NT2/D1 (cell line): ENCODE measurements at regions not wholly inside any gene's neighbourhood (a gene's known extent, or its start where the extent isn't known, plus 50 kb on each side); places are given as distances from the start of the nearest gene placed in this dataset.

Experiments
- SUZ12 ChIP-seq: IDR thresholded peaks from 2 replicates; pipeline ENCODE4 v1.6.1; 2011; ENCODE audit not compliant: insufficient read length, insufficient read depth; ENCODE audit errors: extremely low read depth
- YY1 ChIP-seq: IDR thresholded peaks from 2 replicates; pipeline ENCODE4 v1.6.1; 2011; ENCODE audit not compliant: insufficient read length, insufficient read depth
- ZNF274 ChIP-seq: IDR thresholded peaks from 2 replicates; pipeline ENCODE4 v1.6.1; 2011; ENCODE audit warnings: mild to moderate bottlenecking, low read depth, low read length

- no peak for TF ChIP-seq YY1
- TF ChIP-seq ZNF274: no peak
- TF ChIP-seq SUZ12: no peak
These were observed 218.4 kb upstream of the HCCS start for GRCh38 chrX:10892621-10893225.
